Neural crest cell (in vitro differentiated cells): ENCODE measurements at regions not wholly inside any gene's neighbourhood (a gene's known extent, or its start where the extent isn't known, plus 50 kb on each side); places are given as distances from the start of the nearest gene placed in this dataset.
A peak's percentile ranks its signal among the peaks of the same experiment; 100 is the strongest.

ENCODE experiments used
- DNase-seq: peaks from one replicate; pipeline ENCODE4 v3.0.0; 2021; ENCODE audit warnings: low read depth, mixed read lengths, low spot score
- H3K27ac Mint-ChIP-seq: one replicate; pipeline ENCODE4 v1.8.0; 2021; ENCODE audit warnings: mild to moderate bottlenecking, mixed read lengths; ENCODE audit not compliant: unreplicated experiment
- H3K27me3 Mint-ChIP-seq: 2 replicates; pipeline ENCODE4 v1.8.0; 2021; ENCODE audit warnings: low read depth, mild to moderate bottlenecking, mixed read lengths
- H3K36me3 Mint-ChIP-seq: 2 replicates; pipeline ENCODE4 v1.8.0; 2021; ENCODE audit warnings: low read depth, mild to moderate bottlenecking, mixed read lengths
- H3K4me1 Mint-ChIP-seq: 2 replicates; pipeline ENCODE4 v1.8.0; 2021; ENCODE audit warnings: mixed read lengths
- H3K4me3 Mint-ChIP-seq: one replicate; pipeline ENCODE4 v1.8.0; 2021; ENCODE audit warnings: mild to moderate bottlenecking, mixed read lengths
- H3K9me3 Mint-ChIP-seq: 2 replicates; pipeline ENCODE4 v1.8.0; 2021; ENCODE audit warnings: mixed read lengths
- TF ChIP-seq, protein P1 (sequence below): fragments of 200-600 bp; sonication (generic); conservative IDR thresholded peaks from 2 replicates; pipeline ENCODE4 v1.5.0; 2021; ENCODE audit warnings: antibody characterized with exemption, mild to moderate bottlenecking

DNA sequence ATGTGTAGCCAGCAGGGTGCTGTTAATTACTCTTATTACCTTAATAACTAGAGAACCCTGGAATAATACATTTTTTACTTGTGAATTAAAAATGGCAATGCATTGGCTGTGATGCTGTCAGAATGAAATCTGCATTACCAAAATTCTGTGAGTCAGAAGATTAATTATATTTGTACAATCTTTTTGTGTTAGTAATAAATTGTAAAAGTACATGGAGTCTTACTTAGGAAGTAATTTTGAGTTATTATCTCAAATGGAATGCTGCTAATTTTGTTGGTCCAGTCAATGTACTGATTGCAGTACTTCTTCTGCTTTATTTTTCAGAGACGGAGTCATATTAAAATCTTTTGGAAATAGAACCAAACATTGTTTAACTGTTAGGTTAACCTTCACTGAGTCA, 152.0 kb upstream of the SLC10A2 start:
- TF ChIP-seq, protein P1, sequence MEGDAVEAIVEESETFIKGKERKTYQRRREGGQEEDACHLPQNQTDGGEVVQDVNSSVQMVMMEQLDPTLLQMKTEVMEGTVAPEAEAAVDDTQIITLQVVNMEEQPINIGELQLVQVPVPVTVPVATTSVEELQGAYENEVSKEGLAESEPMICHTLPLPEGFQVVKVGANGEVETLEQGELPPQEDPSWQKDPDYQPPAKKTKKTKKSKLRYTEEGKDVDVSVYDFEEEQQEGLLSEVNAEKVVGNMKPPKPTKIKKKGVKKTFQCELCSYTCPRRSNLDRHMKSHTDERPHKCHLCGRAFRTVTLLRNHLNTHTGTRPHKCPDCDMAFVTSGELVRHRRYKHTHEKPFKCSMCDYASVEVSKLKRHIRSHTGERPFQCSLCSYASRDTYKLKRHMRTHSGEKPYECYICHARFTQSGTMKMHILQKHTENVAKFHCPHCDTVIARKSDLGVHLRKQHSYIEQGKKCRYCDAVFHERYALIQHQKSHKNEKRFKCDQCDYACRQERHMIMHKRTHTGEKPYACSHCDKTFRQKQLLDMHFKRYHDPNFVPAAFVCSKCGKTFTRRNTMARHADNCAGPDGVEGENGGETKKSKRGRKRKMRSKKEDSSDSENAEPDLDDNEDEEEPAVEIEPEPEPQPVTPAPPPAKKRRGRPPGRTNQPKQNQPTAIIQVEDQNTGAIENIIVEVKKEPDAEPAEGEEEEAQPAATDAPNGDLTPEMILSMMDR = no peak
- Mint-ChIP-seq H3K36me3 (peaks cover 3% of the 10 kb centered on the region), H3K9me3 (peaks cover 5% of the 10 kb centered on the region), H3K27ac (no peak overlapping the region), H3K27me3 (no peaks in the 10 kb centered on the region), H3K4me3 (no peak overlapping the region), H3K4me1 (no peaks in the 10 kb centered on the region)
- no peak for DNase-seq

DNA sequence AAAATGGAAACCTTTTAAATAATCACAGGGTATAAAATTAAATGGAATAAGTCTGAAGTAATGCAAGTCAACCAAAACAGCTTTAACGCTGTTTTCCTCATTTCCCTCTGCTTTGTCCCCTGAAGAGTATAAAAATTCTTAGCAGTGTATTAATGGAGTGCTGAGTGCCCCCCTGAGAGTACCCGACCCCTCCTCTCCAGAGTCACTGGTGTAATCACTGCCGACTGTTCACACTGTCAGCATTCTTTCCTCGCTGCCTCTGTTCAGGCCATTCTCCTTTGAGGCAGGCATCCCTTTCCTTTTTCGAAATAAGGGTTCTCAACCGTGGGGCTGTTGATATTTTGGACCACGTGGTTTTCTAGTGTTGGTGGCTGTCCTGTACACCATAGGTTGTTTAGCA, 146.9 kb upstream of the SLC10A2 start:
- Mint-ChIP-seq H3K27me3 (no peaks in the 10 kb centered on the region), H3K9me3 (peaks cover 5% of the 10 kb centered on the region), H3K36me3 (peaks cover 3% of the 10 kb centered on the region), H3K4me1 (no peaks in the 10 kb centered on the region), H3K4me3 (no peak overlapping the region), H3K27ac (peak overlapping the region; percentile 6)
- no peak for DNase-seq
- TF ChIP-seq, protein P1 = no peak

- no peaks in the 10 kb centered on the region for H3K27me3 Mint-ChIP-seq
- TF ChIP-seq, protein P1 = no peak
- no peak overlapping the region for H3K4me3 Mint-ChIP-seq
- DNase-seq = no peak
- H3K9me3 Mint-ChIP-seq = no peaks in the 10 kb centered on the region
- no peaks in the 10 kb centered on the region for H3K36me3 Mint-ChIP-seq
- no peak overlapping the region for H3K27ac Mint-ChIP-seq
- no peaks in the 10 kb centered on the region for H3K4me1 Mint-ChIP-seq
Observed at GRCh38 chr13:103210348-103210747, 144.1 kb upstream of the SLC10A2 start.

GRCh38 chr13:103203735-103204330, 137.6 kb upstream of the SLC10A2 start:
- H3K4me1 Mint-ChIP-seq = no peaks in the 10 kb centered on the region
- H3K36me3 Mint-ChIP-seq = no peaks in the 10 kb centered on the region
- no peak for DNase-seq
- H3K27me3 Mint-ChIP-seq = no peaks in the 10 kb centered on the region
- H3K27ac Mint-ChIP-seq = no peak overlapping the region
- TF ChIP-seq, protein P1 = no peak
- H3K4me3 Mint-ChIP-seq = no peak overlapping the region
- H3K9me3 Mint-ChIP-seq = no peaks in the 10 kb centered on the region

DNA sequence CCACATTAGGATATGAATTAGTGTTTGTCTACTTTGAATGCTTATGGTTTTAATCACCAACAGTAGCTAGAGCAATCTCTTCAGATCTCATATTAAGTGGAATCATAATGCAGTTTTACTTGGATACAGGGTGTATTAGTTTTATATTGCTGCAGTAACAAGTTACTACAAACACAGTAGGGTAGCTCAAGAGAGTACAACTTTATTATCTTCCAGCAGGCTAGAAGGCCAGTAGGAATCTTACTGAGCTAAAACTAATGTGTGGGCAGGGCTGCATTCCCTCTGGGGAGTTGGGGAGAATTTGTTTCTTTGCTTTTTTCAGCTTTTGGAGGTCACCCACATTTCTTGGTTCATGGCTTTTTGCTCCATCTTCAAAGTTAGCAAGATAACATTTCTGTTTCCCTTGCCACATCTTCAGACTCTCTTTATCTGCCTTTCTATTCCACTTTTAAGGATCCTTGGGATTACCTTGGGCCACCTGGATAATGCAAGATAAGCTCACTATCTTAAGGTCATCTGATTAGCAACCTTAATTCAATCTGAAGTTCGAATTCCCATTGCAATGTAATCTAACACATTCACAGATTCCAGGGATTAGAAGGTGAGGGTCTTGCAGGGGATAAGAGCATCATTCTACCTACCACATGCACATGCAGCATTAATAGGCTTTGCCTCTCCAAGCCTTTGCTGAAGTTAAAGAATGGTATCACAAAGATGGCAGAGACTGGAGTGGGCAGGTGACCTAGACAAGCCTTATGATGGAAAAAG, 134.1 kb upstream of the SLC10A2 start:
- TF ChIP-seq, protein P1 = no peak
- H3K4me1 Mint-ChIP-seq = no peaks in the 10 kb centered on the region
- H3K27me3 Mint-ChIP-seq = no peaks in the 10 kb centered on the region
- no peak overlapping the region for H3K4me3 Mint-ChIP-seq
- no peaks in the 10 kb centered on the region for H3K36me3 Mint-ChIP-seq
- H3K27ac Mint-ChIP-seq = no peak overlapping the region
- DNase-seq = no peak
- no peaks in the 10 kb centered on the region for H3K9me3 Mint-ChIP-seq
